B cell (primary cell): ENCODE measurements at regions not wholly inside any gene's neighbourhood (a gene's known extent, or its start where the extent isn't known, plus 50 kb on each side); places are given as distances from the start of the nearest gene placed in this dataset.

Source experiments
- ATAC-seq: fragments of 200-7000 bp; cut with Tn5 transposase; one replicate; pipeline ENCODE4 v1.10.0; 2021; ENCODE audit warnings: low read depth, mild to moderate bottlenecking, moderate number of reproducible peaks, moderate library complexity
- CTCF ChIA-PET: fragments of 350-600 bp; sonication (Branson Sonifier 250); formaldehyde crosslinking; loops from one replicate; lab custom pipeline; 2021; ENCODE audit warnings: antibody characterized with exemption, inconsistent platforms; lab: Charles Lee
- POLR2A ChIA-PET: fragments of 350-600 bp; sonication (Branson Sonifier 250); formaldehyde crosslinking; loops from one replicate; lab custom pipeline; 2021; ENCODE audit warnings: antibody characterized with exemption; lab: Charles Lee
- DNase-seq: peaks from one replicate; pipeline ENCODE4 v3.0.0; 2013
- H2AFZ ChIP-seq: 2 replicates; pipeline ENCODE4 v1.6.1; 2012; ENCODE audit warnings: mild to moderate bottlenecking, low read depth, low read length; ENCODE audit not compliant: insufficient read depth, poor library complexity, severe bottlenecking
- H3K27ac ChIP-seq, 2 donors: 1 replicate in 1 of 2; 2 replicates in 1 of 2; pipeline ENCODE4 v1.5.1; 2012 to 2013; ENCODE audit warnings: low read length in 2 of 2, mild to moderate bottlenecking in 2 of 2, moderate library complexity in 1 of 2
- H3K27me3 ChIP-seq, 4 experiments: fragments of 200-600 bp in 1 of 4; sonication (generic) in 1 of 4; replicated peaks in 1 of 4; 1 replicate in 2 of 4; 2 replicates in 2 of 4; pipeline versions ENCODE4 v1.6.1 to v1.7.0; 2013 to 2016; ENCODE audit warnings: low read length in 3 of 4, mild to moderate bottlenecking in 2 of 4, mixed read lengths in 1 of 4, moderate library complexity in 1 of 4; ENCODE audit not compliant: insufficient read depth in 4 of 4, control insufficient read depth in 3 of 4; ENCODE audit errors: control extremely low read depth in 1 of 4
- H3K36me3 ChIP-seq, 2 experiments: replicated peaks in 1 of 2; 1 replicate in 1 of 2; 2 replicates in 1 of 2; pipeline versions ENCODE4 v1.6.1 to v1.7.1; 2013; ENCODE audit warnings: low read length in 1 of 2; ENCODE audit not compliant: insufficient read depth in 2 of 2, control insufficient read depth in 1 of 2; ENCODE audit errors: control extremely low read depth in 1 of 2, extremely low read depth in 1 of 2
- H3K4me1 ChIP-seq, 2 donors: fragments of 200-600 bp in 1 of 2; sonication (generic) in 1 of 2; 1 replicate in 1 of 2; 2 replicates in 1 of 2; pipeline versions ENCODE4 v1.5.1 to v1.6.1; 2013 to 2017; ENCODE audit warnings: low read length in 2 of 2; ENCODE audit not compliant: control insufficient read depth in 2 of 2, insufficient read depth in 2 of 2
- H3K4me2 ChIP-seq: replicated peaks from 2 replicates; pipeline ENCODE3; 2012; ENCODE audit warnings: mild to moderate bottlenecking, low read depth, low read length; ENCODE audit not compliant: poor library complexity, severe bottlenecking
- H3K4me3 ChIP-seq, 5 experiments: fragments of 200-600 bp in 1 of 5; sonication (generic) in 1 of 5; 1 replicate in 3 of 5; 2 replicates in 2 of 5; pipeline versions ENCODE4 v1.5.1 to v1.7.0; 2011 to 2016; ENCODE audit warnings: low read length in 4 of 5, mild to moderate bottlenecking in 4 of 5, low read depth in 2 of 5, control low read depth in 1 of 5, moderate library complexity in 1 of 5; ENCODE audit not compliant: insufficient read depth in 1 of 5; ENCODE audit errors: control extremely low read depth in 1 of 5, extremely low read depth in 1 of 5
- H3K79me2 ChIP-seq: fragments of 200-600 bp; sonication (generic); one replicate; pipeline ENCODE4 v1.6.0; 2016; ENCODE audit warnings: low read length; ENCODE audit not compliant: control insufficient read depth, insufficient read depth
- H3K9ac ChIP-seq: fragments of 200-600 bp; sonication (generic); 2 replicates; pipeline ENCODE4 v1.6.1; 2017; ENCODE audit warnings: mild to moderate bottlenecking, low read length, moderate library complexity
- H3K9me3 ChIP-seq, 3 donors: one replicate each; pipeline versions ENCODE4 v1.6.1 to v1.7.1; 2013; ENCODE audit warnings: low read length in 2 of 3; ENCODE audit not compliant: control insufficient read depth in 2 of 3, insufficient read depth in 1 of 3; ENCODE audit errors: control extremely low read depth in 1 of 3
- H4K20me1 ChIP-seq: 2 replicates; pipeline ENCODE4 v1.6.0; 2012; ENCODE audit warnings: mild to moderate bottlenecking, low read length; ENCODE audit not compliant: insufficient read depth, control insufficient read depth, poor library complexity, severe bottlenecking
- H3K27ac Mint-ChIP-seq: one replicate; pipeline ENCODE4 v1.8.0; 2021; ENCODE audit warnings: mixed read lengths
- H3K27me3 Mint-ChIP-seq: one replicate; pipeline ENCODE4 v1.8.0; 2021; ENCODE audit warnings: mixed read lengths
- H3K4me1 Mint-ChIP-seq: one replicate; pipeline ENCODE4 v1.8.0; 2021; ENCODE audit warnings: mixed read lengths
- H3K4me3 Mint-ChIP-seq: one replicate; pipeline ENCODE4 v1.8.0; 2021; ENCODE audit warnings: mixed read lengths
- H3K9me3 Mint-ChIP-seq: one replicate; pipeline ENCODE4 v1.8.0; 2022; ENCODE audit warnings: mixed read lengths; ENCODE audit not compliant: insufficient read depth
- EZH2 ChIP-seq: IDR thresholded peaks from 2 replicates; pipeline ENCODE4 v1.6.1; 2012; ENCODE audit warnings: borderline replicate concordance, low read depth, mild to moderate bottlenecking, moderate library complexity, low read length; ENCODE audit not compliant: insufficient read depth, poor library complexity, severe bottlenecking
- WGBS: methylation state at CpG from one replicate; pipeline ENCODE4 v1.1.5; 2013; ENCODE audit warnings: missing lambda C conversion rate; ENCODE audit not compliant: insufficient coverage; 5-methylcytosine and 5-hydroxymethylcytosine counted together
- intact Hi-C: fragments of 100-400 bp; cut with micrococcal nuclease; formaldehyde crosslinking; loops from one replicate; pipeline ENCODE4 v1.10.0; 2022
- TF ChIP-seq, protein P1 (sequence below): fragments of 200-600 bp; IDR thresholded peaks from one replicate; pipeline ENCODE4 v1.8.0; 2022; ENCODE audit warnings: antibody characterized with exemption, mild to moderate bottlenecking

DNA sequence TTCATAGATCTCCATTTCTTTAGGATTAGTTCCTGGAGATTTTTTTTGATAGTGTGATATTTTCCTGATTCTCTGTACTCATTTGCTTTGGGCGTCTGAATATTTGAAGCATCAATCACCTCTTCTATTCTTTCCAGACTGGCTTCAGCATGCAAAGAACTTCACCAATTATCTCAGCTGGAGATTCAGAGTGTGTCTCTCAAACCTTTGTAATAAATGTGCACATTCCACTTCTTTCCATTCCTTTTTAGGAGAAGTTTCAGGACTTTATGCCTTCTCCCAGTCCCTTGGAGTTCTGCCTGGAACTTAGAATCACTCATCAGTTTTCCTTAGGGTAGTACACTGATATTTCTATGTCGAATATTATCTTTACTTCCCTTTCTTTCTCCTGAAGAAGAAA lies 334.8 kb downstream of the TEX13C start:
- no peaks in the 10 kb centered on the region for H3K4me1 Mint-ChIP-seq
- no peak for DNase-seq
- H4K20me1 ChIP-seq = no peaks in the 10 kb centered on the region
- no peak overlapping the region for H3K4me3 Mint-ChIP-seq
- no peak for ATAC-seq
- H3K27ac Mint-ChIP-seq = no peak overlapping the region
- no peaks in the 10 kb centered on the region for H3K4me1 ChIP-seq
- TF ChIP-seq, protein P1, sequence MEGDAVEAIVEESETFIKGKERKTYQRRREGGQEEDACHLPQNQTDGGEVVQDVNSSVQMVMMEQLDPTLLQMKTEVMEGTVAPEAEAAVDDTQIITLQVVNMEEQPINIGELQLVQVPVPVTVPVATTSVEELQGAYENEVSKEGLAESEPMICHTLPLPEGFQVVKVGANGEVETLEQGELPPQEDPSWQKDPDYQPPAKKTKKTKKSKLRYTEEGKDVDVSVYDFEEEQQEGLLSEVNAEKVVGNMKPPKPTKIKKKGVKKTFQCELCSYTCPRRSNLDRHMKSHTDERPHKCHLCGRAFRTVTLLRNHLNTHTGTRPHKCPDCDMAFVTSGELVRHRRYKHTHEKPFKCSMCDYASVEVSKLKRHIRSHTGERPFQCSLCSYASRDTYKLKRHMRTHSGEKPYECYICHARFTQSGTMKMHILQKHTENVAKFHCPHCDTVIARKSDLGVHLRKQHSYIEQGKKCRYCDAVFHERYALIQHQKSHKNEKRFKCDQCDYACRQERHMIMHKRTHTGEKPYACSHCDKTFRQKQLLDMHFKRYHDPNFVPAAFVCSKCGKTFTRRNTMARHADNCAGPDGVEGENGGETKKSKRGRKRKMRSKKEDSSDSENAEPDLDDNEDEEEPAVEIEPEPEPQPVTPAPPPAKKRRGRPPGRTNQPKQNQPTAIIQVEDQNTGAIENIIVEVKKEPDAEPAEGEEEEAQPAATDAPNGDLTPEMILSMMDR = no peak
- TF ChIP-seq EZH2 = no peak
- intact Hi-C loops = no loop called here
- ChIA-PET CTCF (no interaction called here), POLR2A (no interaction called here)
- H3K27me3 ChIP-seq = no peaks in the 10 kb centered on the region
- WGBS = no CpG with 5 or more reads among the region's 2 CpGs
- no peak overlapping the region for H3K4me2 ChIP-seq
- no peaks in the 10 kb centered on the region for H3K36me3 ChIP-seq
- no peak overlapping the region for H3K27ac ChIP-seq
- H3K9ac ChIP-seq = no peak overlapping the region
- no peaks in the 10 kb centered on the region for H3K27me3 Mint-ChIP-seq
- H3K4me3 ChIP-seq = no peak overlapping the region
- H3K79me2 ChIP-seq = no peaks in the 10 kb centered on the region
- no peak overlapping the region for H2AFZ ChIP-seq
- H3K9me3 Mint-ChIP-seq = no peaks in the 10 kb centered on the region
- no peaks in the 10 kb centered on the region for H3K9me3 ChIP-seq

DNA sequence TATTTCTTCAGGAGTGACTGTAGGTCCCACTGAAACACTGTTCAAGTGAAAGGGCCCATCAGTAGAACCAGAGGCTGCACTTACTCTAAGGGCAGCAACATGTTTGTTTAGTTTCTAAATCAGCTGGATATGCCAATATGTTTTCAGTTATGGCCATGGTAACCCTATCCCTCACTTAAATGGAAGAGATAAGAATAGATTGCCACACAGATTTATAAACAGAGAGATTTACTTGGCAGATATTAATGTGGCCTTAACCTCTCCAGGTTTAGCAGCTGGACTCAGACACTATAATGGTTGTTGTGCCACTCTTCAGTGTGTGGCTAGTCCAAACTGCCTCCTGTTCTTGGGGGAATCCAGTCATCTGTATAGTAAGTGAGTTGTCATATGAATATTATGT lies 354.1 kb downstream of the TEX13C start:
- intact Hi-C loops = no loop called here
- Histone ChIP-seq H3K9ac (no peak overlapping the region), H3K27me3 (no peaks in the 10 kb centered on the region), H3K4me3 (no peak overlapping the region), H3K4me1 (no peaks in the 10 kb centered on the region), H2AFZ (no peak overlapping the region), H3K79me2 (no peaks in the 10 kb centered on the region), H3K4me2 (no peak overlapping the region), H3K27ac (no peak overlapping the region), H3K9me3 (no peaks in the 10 kb centered on the region), H4K20me1 (no peaks in the 10 kb centered on the region), H3K36me3 (no peaks in the 10 kb centered on the region)
- no peak overlapping the region for H3K27ac Mint-ChIP-seq
- ChIA-PET CTCF (no interaction called here), POLR2A (no interaction called here)
- H3K9me3 Mint-ChIP-seq = peaks cover 2% of the 10 kb centered on the region
- DNase-seq (no peak), ATAC-seq (no peak)
- no peaks in the 10 kb centered on the region for H3K4me1 Mint-ChIP-seq
- H3K4me3 Mint-ChIP-seq = no peak overlapping the region
- TF ChIP-seq, protein P1 = no peak
- TF ChIP-seq EZH2 = no peak
- H3K27me3 Mint-ChIP-seq = no peaks in the 10 kb centered on the region
